Fibroblast of lung (primary cell): ENCODE measurements at regions not wholly inside any gene's neighbourhood (a gene's known extent, or its start where the extent isn't known, plus 50 kb on each side); places are given as distances from the start of the nearest gene placed in this dataset.
"Not testable (repeated sequence)": the region's sequence is repeated elsewhere in the genome, so short reads cannot be mapped to it uniquely, and the experiment has no call there.

Experiments used
- DNase-seq, 2 donors: peaks; one replicate each; pipeline versions ENCODE4 v3.0.0 to v3.0.0-alpha.2; 2010; ENCODE audit warnings: low read depth in 2 of 2
- H2AFZ ChIP-seq: 2 replicates; pipeline ENCODE4 v1.5.1; 2012; ENCODE audit warnings: low read length, control low read depth, inconsistent platforms
- H3K27ac ChIP-seq: 2 replicates; pipeline ENCODE4 v1.5.1; 2011; ENCODE audit warnings: low read length, control low read depth; ENCODE audit not compliant: insufficient read depth
- H3K27me3 ChIP-seq: 2 replicates; pipeline ENCODE4 v1.5.1; 2011; ENCODE audit warnings: mild to moderate bottlenecking, low read length; ENCODE audit not compliant: control insufficient read depth, insufficient read depth
- H3K36me3 ChIP-seq: 2 replicates; pipeline ENCODE4 v1.5.1; 2011; ENCODE audit warnings: low read length; ENCODE audit not compliant: control insufficient read depth, insufficient read depth
- H3K4me1 ChIP-seq: 2 replicates; pipeline ENCODE4 v1.5.1; 2011; ENCODE audit warnings: low read length; ENCODE audit not compliant: control insufficient read depth, insufficient read depth; ENCODE audit errors: extremely low read depth
- H3K4me2 ChIP-seq: 2 replicates; pipeline ENCODE4 v1.5.1; 2011; ENCODE audit warnings: low read length, control low read depth; ENCODE audit not compliant: insufficient read depth; ENCODE audit errors: extremely low read depth
- H3K4me3 ChIP-seq, 4 experiments: fragments of 200-600 bp in 1 of 4; sonication (generic) in 1 of 4; replicated peaks in 1 of 4; 2 replicates each; pipeline ENCODE4 v1.5.1; 2011 to 2016; ENCODE audit warnings: low read length in 4 of 4, low read depth in 3 of 4, mild to moderate bottlenecking in 3 of 4, control low read depth in 2 of 4, inconsistent platforms in 1 of 4, mixed read lengths in 1 of 4; ENCODE audit not compliant: insufficient read depth in 1 of 4; ENCODE audit errors: control extremely low read depth in 1 of 4
- H3K79me2 ChIP-seq: 2 replicates; pipeline ENCODE4 v1.5.1; 2012; ENCODE audit warnings: mild to moderate bottlenecking, low read length, inconsistent platforms; ENCODE audit not compliant: control insufficient read depth, insufficient read depth
- H3K9ac ChIP-seq: 2 replicates; pipeline ENCODE4 v1.5.1; 2011; ENCODE audit warnings: mild to moderate bottlenecking, low read length, control low read depth; ENCODE audit not compliant: insufficient read depth
- H3K9me3 ChIP-seq: 2 replicates; pipeline ENCODE4 v1.5.1; 2012; ENCODE audit warnings: low read depth, low read length; ENCODE audit not compliant: control insufficient read depth, insufficient read depth
- H4K20me1 ChIP-seq: 2 replicates; pipeline ENCODE4 v1.5.1; 2011; ENCODE audit warnings: low read length; ENCODE audit not compliant: control insufficient read depth, insufficient read depth; ENCODE audit errors: extremely low read depth
- CTCF ChIP-seq, 2 donors: IDR thresholded peaks in 1 of 2; conservative IDR thresholded peaks in 1 of 2; 1 replicate in 1 of 2; 2 replicates in 1 of 2; pipeline ENCODE4 v1.5.1; 2011 to 2012; ENCODE audit warnings: low read length in 2 of 2, control low read depth in 1 of 2, inconsistent platforms in 1 of 2, low read depth in 1 of 2, mild to moderate bottlenecking in 1 of 2
- EZH2 ChIP-seq: IDR thresholded peaks from 2 replicates; pipeline ENCODE4 v1.5.1; 2012; ENCODE audit warnings: low read length, control low read depth, mild to moderate bottlenecking; ENCODE audit errors: missing control alignments

GRCh38 chr7:113606325-113606724 lies 312.5 kb downstream of the PPP1R3A start:
- no peak overlapping the region for H3K9ac ChIP-seq
- DNase-seq = peak; percentile 7 to 29
- no peak overlapping the region for H3K27ac ChIP-seq

GRCh38 chr7:113600428-113600827 lies 318.4 kb downstream of the PPP1R3A start:
- not testable (repeated sequence) for H3K79me2 ChIP-seq, DNase-seq, H3K27ac ChIP-seq, H3K4me2 ChIP-seq, H3K27me3 ChIP-seq, H4K20me1 ChIP-seq, H3K9ac ChIP-seq, H3K4me3 ChIP-seq, H2AFZ ChIP-seq, H3K9me3 ChIP-seq, H3K36me3 ChIP-seq, H3K4me1 ChIP-seq

More at GRCh38 chr7:113606325-113606724, 312.5 kb downstream of the PPP1R3A start:
- Histone ChIP-seq H3K4me3 (no peak overlapping the region), H3K36me3 (no peaks in the 10 kb centered on the region), H3K4me2 (no peak overlapping the region), H2AFZ (no peak overlapping the region), H4K20me1 (no peaks in the 10 kb centered on the region), H3K4me1 (no peaks in the 10 kb centered on the region), H3K9me3 (no peaks in the 10 kb centered on the region), H3K27me3 (no peaks in the 10 kb centered on the region), H3K79me2 (no peaks in the 10 kb centered on the region)
- TF ChIP-seq CTCF (conservative IDR thresholded peaks at IDR 0.05 in 1 of 2, IDR thresholded peaks at IDR 0.05 in 1 of 2; ENCODE audit: low read depth in 1 of 2, low read length in 2 of 2) (no peak), EZH2 (no peak)

GRCh38 chr7:113593455-113593854 lies 325.4 kb downstream of the PPP1R3A start:
- not testable (repeated sequence) for H4K20me1 ChIP-seq, DNase-seq, H3K27ac ChIP-seq

GRCh38 chr7:113592924-113593323 lies 325.9 kb downstream of the PPP1R3A start:
- H4K20me1 ChIP-seq, H3K4me1 ChIP-seq, H3K9me3 ChIP-seq, H3K9ac ChIP-seq, H3K36me3 ChIP-seq, H3K27ac ChIP-seq, DNase-seq, H2AFZ ChIP-seq, H3K4me3 ChIP-seq, H3K27me3 ChIP-seq, H3K79me2 ChIP-seq, H3K4me2 ChIP-seq: not testable (repeated sequence)

More at GRCh38 chr7:113593455-113593854, 325.4 kb downstream of the PPP1R3A start:
- H3K9ac ChIP-seq, H2AFZ ChIP-seq, H3K79me2 ChIP-seq, H3K4me1 ChIP-seq, H3K27me3 ChIP-seq, H3K4me3 ChIP-seq, H3K36me3 ChIP-seq, H3K9me3 ChIP-seq, H3K4me2 ChIP-seq: not testable (repeated sequence)
